Activated naive CD4-positive, alpha-beta T cell treated with anti-CD3 and anti-CD28 coated beads, Interleukin-2, amount 10 ng/mL, durations not matched to agents 7 days and 5 days (primary cell): ENCODE measurements at regions not wholly inside any gene's neighbourhood (a gene's known extent, or its start where the extent isn't known, plus 50 kb on each side); places are given as distances from the start of the nearest gene placed in this dataset.
"Not testable (repeated sequence)": the region's sequence is repeated elsewhere in the genome, so short reads cannot be mapped to it uniquely, and the experiment has no call there.

Source experiments
- CTCF ChIA-PET: fragments of 350-600 bp; sonication (Branson Sonifier 250); formaldehyde crosslinking; loops from one replicate; lab custom pipeline; 2021; ENCODE audit warnings: antibody characterized with exemption; lab: Charles Lee
- DNase-seq: peaks from one replicate; pipeline ENCODE4 v3.0.0-alpha.2; 2020
- H3K27ac Mint-ChIP-seq: one replicate; pipeline ENCODE4 v1.8.0; 2021; ENCODE audit warnings: mild to moderate bottlenecking, moderate library complexity, mixed read lengths
- H3K27me3 Mint-ChIP-seq: one replicate; pipeline ENCODE4 v1.8.0; 2021; ENCODE audit warnings: mild to moderate bottlenecking, mixed read lengths
- H3K36me3 Mint-ChIP-seq: one replicate; pipeline ENCODE4 v1.8.0; 2021; ENCODE audit warnings: mixed read lengths
- H3K4me1 Mint-ChIP-seq: one replicate; pipeline ENCODE4 v1.8.0; 2021; ENCODE audit warnings: mixed read lengths
- H3K4me3 Mint-ChIP-seq: one replicate; pipeline ENCODE4 v1.8.0; 2021; ENCODE audit warnings: mild to moderate bottlenecking, moderate library complexity, mixed read lengths
- H3K9me3 Mint-ChIP-seq: one replicate; pipeline ENCODE4 v1.8.0; 2021; ENCODE audit warnings: mixed read lengths

DNA sequence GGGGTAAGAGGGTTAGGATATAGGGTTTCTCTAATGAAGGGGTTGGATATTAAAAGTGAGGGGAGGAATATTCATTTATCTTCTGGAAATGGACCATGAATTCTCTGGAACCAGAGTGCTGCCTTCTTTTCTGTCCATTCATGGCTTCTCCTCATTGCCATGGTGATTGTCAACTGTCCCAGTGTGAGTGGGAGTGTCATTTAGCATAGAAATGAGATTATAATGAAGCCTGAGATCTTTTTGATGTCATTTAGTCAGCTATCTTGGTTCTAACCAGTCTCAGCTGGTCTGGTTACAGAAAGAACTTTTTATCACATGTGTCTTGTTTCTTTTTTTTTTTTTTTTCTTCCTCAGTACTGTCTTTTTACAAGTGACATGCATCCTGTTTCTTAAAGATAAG lies 497.3 kb upstream of the PITX2 start:
- CTCF ChIA-PET = no interaction called here
- peaks cover 5% of the 10 kb centered on the region for H3K9me3 Mint-ChIP-seq
- H3K36me3 Mint-ChIP-seq = no peaks in the 10 kb centered on the region
- DNase-seq = no peak
- H3K4me3 Mint-ChIP-seq = no peak overlapping the region
- H3K27me3 Mint-ChIP-seq = no peaks in the 10 kb centered on the region
- no peak overlapping the region for H3K27ac Mint-ChIP-seq
- H3K4me1 Mint-ChIP-seq = no peaks in the 10 kb centered on the region

DNA sequence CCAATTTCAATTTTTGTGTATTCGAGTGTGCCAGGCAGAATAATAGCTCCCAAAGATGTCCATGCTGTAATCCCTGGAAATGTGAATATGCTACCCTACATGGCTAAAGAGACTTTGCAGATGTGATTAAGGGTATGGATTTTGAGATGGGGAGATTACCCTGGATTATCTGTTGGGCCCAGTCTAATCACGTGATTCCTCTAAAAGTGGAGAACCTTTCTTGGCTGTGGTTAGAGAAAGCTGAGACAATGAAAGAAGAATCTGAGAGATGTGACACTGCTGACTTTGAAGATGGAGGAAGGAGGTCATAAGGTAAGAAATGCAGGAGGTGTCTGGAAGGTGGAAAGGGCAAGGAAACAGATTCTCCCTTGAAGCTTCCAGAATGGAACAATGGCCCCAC lies 503.5 kb upstream of the PITX2 start:
- no peak overlapping the region for H3K27ac Mint-ChIP-seq
- no peak overlapping the region for H3K4me3 Mint-ChIP-seq
- no peak for DNase-seq
- CTCF ChIA-PET = no interaction called here
- no peaks in the 10 kb centered on the region for H3K36me3 Mint-ChIP-seq
- no peaks in the 10 kb centered on the region for H3K27me3 Mint-ChIP-seq
- H3K9me3 Mint-ChIP-seq = no peaks in the 10 kb centered on the region
- H3K4me1 Mint-ChIP-seq = no peaks in the 10 kb centered on the region

GRCh38 chr4:111127841-111128240 lies 505.0 kb upstream of the PITX2 start:
- CTCF ChIA-PET = no interaction called here
- Mint-ChIP-seq H3K4me1 (no peaks in the 10 kb centered on the region), H3K36me3 (no peaks in the 10 kb centered on the region), H3K27me3 (no peaks in the 10 kb centered on the region), H3K4me3 (no peak overlapping the region), H3K27ac (no peak overlapping the region), H3K9me3 (no peaks in the 10 kb centered on the region)
- no peak for DNase-seq

DNA sequence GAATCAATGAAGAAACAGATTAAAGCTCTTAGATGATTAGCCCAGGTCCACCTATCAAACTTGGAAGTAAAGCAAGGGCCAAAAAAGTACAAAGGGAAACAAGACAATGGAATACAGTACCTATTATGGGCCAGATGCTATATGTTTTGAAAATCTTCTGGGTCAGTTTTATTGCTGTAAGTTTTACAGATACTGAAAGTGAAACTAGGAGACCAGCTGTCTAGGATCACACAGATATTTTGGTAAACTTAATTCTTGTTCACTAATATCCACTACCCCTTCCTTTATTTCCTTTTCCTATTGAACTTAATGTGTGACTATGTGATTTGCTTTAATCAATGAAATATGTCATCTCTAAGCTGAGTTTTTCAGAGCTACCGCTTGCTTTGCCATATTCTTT lies 505.4 kb upstream of the PITX2 start:
- no peak overlapping the region for H3K27ac Mint-ChIP-seq
- H3K27me3 Mint-ChIP-seq = no peaks in the 10 kb centered on the region
- CTCF ChIA-PET = interaction anchor here (1.2 kb wide), 1 partner anchor 14 kb away, joined by 3 read pairs; no protein-coding TSS in a partner anchor
- no peak overlapping the region for H3K4me3 Mint-ChIP-seq
- H3K36me3 Mint-ChIP-seq = no peaks in the 10 kb centered on the region
- no peaks in the 10 kb centered on the region for H3K9me3 Mint-ChIP-seq
- no peaks in the 10 kb centered on the region for H3K4me1 Mint-ChIP-seq
- DNase-seq = no peak

DNA sequence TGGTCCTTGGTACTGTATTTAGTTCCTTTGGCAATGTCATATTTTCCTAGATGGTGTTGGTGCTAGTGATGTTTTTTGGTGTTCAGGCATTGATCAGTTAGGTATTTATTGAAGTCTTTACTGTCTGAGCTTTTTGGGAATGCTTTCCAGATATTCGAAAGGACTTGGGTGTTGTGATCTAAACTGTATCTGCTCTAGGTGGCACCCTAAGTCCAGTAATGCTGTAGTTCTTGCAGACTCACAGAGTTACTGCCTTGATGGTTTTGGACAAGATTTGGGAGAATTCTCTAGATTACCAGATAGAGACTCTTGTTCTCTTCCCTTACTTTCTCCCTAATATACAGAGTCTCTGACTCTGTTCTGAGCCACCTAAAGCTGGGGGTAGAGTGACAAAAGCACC lies 513.6 kb upstream of the PITX2 start:
- Mint-ChIP-seq H3K4me3 (no peak overlapping the region), H3K27me3 (no peaks in the 10 kb centered on the region), H3K9me3 (peaks cover 6% of the 10 kb centered on the region), H3K36me3 (no peaks in the 10 kb centered on the region), H3K4me1 (no peaks in the 10 kb centered on the region), H3K27ac (no peak overlapping the region)
- CTCF ChIA-PET = no interaction called here
- no peak for DNase-seq

DNA sequence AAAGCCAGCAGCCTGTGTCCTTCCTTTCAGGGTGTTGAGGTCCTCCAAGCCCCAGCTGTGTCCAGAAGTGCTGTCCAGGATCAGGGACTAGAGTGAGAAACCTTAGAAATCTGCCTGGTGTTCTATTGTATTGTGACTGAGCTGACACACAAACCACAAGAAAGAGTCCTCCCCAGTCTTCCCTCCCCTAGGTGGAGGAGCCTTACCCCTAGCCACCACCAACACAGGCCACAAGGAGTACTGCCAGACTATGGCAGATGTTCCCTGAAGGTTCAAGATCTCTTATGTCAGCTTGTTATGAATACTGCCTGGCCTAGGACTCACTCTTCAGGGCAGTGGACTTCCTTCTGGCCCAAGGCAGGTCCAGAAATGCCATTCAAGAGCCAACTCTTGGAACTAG lies 514.1 kb upstream of the PITX2 start:
- H3K4me1 Mint-ChIP-seq = no peaks in the 10 kb centered on the region
- no peak overlapping the region for H3K27ac Mint-ChIP-seq

GRCh38 chr4:111143510-111143909 lies 520.6 kb upstream of the PITX2 start:
- H3K27me3 Mint-ChIP-seq = no peaks in the 10 kb centered on the region
- H3K36me3 Mint-ChIP-seq = no peaks in the 10 kb centered on the region
- H3K4me3 Mint-ChIP-seq = no peak overlapping the region
- no peaks in the 10 kb centered on the region for H3K4me1 Mint-ChIP-seq
- no peak overlapping the region for H3K27ac Mint-ChIP-seq
- no peak for DNase-seq
- CTCF ChIA-PET = no interaction called here
- H3K9me3 Mint-ChIP-seq = peaks cover 2% of the 10 kb centered on the region

More for the DNA sequence above, 514.1 kb upstream of the PITX2 start:
- Mint-ChIP-seq H3K36me3 (no peaks in the 10 kb centered on the region), H3K4me3 (no peak overlapping the region), H3K9me3 (peaks cover 6% of the 10 kb centered on the region), H3K27me3 (no peaks in the 10 kb centered on the region)
- DNase-seq = no peak
- CTCF ChIA-PET = no interaction called here

DNA sequence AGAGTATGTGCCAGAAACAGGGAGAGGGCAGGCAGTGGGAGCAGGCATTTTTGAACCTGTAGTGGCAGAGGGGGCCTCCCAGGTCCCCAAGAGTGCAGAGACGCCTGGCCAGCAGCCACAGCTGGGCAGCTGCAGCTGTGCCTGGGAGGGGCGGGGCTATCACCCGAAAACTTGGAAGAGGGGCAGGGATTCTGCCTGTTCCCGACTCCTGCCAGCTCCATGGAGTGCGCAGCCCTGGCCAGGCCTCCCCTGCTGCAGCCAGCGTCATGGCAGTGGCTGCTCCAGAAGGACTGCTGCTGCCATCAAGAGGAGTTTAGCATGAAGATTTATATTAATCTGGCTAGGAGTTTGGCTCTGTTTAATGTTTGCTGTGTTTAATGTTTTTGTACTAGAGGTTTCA lies 532.1 kb upstream of the PITX2 start:
- no peaks in the 10 kb centered on the region for H3K36me3 Mint-ChIP-seq
- no peaks in the 10 kb centered on the region for H3K4me1 Mint-ChIP-seq
- DNase-seq = no peak
- no peak overlapping the region for H3K4me3 Mint-ChIP-seq
- H3K9me3 Mint-ChIP-seq = peaks cover 9% of the 10 kb centered on the region
- CTCF ChIA-PET = no interaction called here
- no peak overlapping the region for H3K27ac Mint-ChIP-seq
- H3K27me3 Mint-ChIP-seq = no peaks in the 10 kb centered on the region

GRCh38 chr4:111164556-111164955 lies 541.7 kb upstream of the PITX2 start:
- DNase-seq, H3K4me1 Mint-ChIP-seq, CTCF ChIA-PET, H3K27ac Mint-ChIP-seq, H3K4me3 Mint-ChIP-seq, H3K27me3 Mint-ChIP-seq, H3K36me3 Mint-ChIP-seq: not testable (repeated sequence)
- peaks cover 12% of the 10 kb centered on the region for H3K9me3 Mint-ChIP-seq

DNA sequence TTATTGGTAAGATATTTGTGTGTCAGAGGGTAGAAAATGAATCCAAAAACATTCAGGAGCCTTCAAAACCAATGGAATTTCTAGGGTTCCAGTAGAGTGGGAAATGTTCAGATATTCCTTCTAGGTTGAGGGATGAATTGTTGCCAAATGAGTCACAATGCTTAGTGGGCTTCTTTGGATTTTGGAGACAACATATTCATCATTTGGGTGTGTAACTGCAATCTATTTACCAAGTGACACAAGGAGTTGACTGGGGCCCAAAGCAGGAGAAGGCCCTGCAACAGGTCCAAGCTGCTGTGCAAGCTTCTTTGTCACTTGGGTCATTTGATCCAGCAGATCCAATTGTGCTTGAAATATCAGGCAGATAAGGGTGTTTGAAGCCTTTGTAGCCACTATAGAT lies 551.5 kb upstream of the PITX2 start:
- H3K4me1 Mint-ChIP-seq = no peaks in the 10 kb centered on the region
- no peak overlapping the region for H3K27ac Mint-ChIP-seq
- H3K4me3 Mint-ChIP-seq = no peak overlapping the region
- DNase-seq = no peak
- H3K9me3 Mint-ChIP-seq = no peaks in the 10 kb centered on the region
- H3K27me3 Mint-ChIP-seq = no peaks in the 10 kb centered on the region
- no peaks in the 10 kb centered on the region for H3K36me3 Mint-ChIP-seq
- CTCF ChIA-PET = no interaction called here

GRCh38 chr4:111178231-111178630 lies 555.4 kb upstream of the PITX2 start:
- Mint-ChIP-seq H3K36me3 (no peaks in the 10 kb centered on the region), H3K4me3 (no peak overlapping the region), H3K27me3 (no peaks in the 10 kb centered on the region), H3K9me3 (peaks cover 2% of the 10 kb centered on the region), H3K4me1 (no peaks in the 10 kb centered on the region), H3K27ac (no peak overlapping the region)
- CTCF ChIA-PET = no interaction called here
- DNase-seq = no peak

GRCh38 chr4:111187108-111187507 lies 564.2 kb upstream of the PITX2 start:
- H3K4me3 Mint-ChIP-seq = no peak overlapping the region
- no peaks in the 10 kb centered on the region for H3K36me3 Mint-ChIP-seq
- no peaks in the 10 kb centered on the region for H3K27me3 Mint-ChIP-seq
- CTCF ChIA-PET = no interaction called here
- DNase-seq = no peak
- no peaks in the 10 kb centered on the region for H3K4me1 Mint-ChIP-seq
- H3K9me3 Mint-ChIP-seq = peaks cover under 1% of the 10 kb centered on the region
- no peak overlapping the region for H3K27ac Mint-ChIP-seq

GRCh38 chr4:111198446-111198845 lies 575.6 kb upstream of the PITX2 start:
- Mint-ChIP-seq H3K4me3 (no peak overlapping the region), H3K4me1 (no peaks in the 10 kb centered on the region), H3K9me3 (peaks cover 6% of the 10 kb centered on the region), H3K27ac (no peak overlapping the region), H3K27me3 (no peaks in the 10 kb centered on the region), H3K36me3 (no peaks in the 10 kb centered on the region)
- DNase-seq = no peak
- CTCF ChIA-PET = no interaction called here

- no peaks in the 10 kb centered on the region for H3K4me1 Mint-ChIP-seq
- H3K36me3 Mint-ChIP-seq = no peaks in the 10 kb centered on the region
- no peak overlapping the region for H3K4me3 Mint-ChIP-seq
- no peaks in the 10 kb centered on the region for H3K27me3 Mint-ChIP-seq
- H3K9me3 Mint-ChIP-seq = no peaks in the 10 kb centered on the region
- no peak for DNase-seq
- H3K27ac Mint-ChIP-seq = no peak overlapping the region
- CTCF ChIA-PET = no interaction called here
Observed at GRCh38 chr4:111204797-111205196, 581.9 kb upstream of the PITX2 start.

- DNase-seq = no peak
- Mint-ChIP-seq H3K4me3 (no peak overlapping the region), H3K9me3 (no peaks in the 10 kb centered on the region), H3K27ac (no peak overlapping the region), H3K4me1 (no peaks in the 10 kb centered on the region), H3K36me3 (no peaks in the 10 kb centered on the region), H3K27me3 (no peaks in the 10 kb centered on the region)
- CTCF ChIA-PET = no interaction called here
Observed at GRCh38 chr4:111208970-111209369, 586.1 kb upstream of the PITX2 start.

DNA sequence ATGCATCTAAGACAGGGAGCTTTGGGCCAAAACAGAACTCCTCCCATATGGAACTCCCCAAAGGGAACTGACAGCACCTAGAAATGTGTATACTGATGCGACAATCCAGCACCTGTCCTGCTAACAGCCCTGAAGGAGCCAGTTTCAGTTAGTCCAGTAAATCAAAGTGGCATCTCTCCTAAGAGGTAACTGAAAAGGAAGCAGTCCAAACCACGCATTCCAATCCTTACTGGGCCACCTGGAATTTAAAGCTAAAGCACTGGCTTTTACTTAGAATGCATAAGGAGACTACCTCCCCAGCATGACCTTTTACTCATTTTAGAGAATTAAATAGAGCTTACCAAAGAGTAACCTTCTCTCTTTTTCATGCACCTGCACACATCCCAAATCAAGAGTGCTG lies 586.8 kb upstream of the PITX2 start:
- CTCF ChIA-PET = no interaction called here
- H3K27me3 Mint-ChIP-seq = no peaks in the 10 kb centered on the region
- H3K9me3 Mint-ChIP-seq = no peaks in the 10 kb centered on the region
- DNase-seq = no peak
- no peak overlapping the region for H3K4me3 Mint-ChIP-seq
- no peak overlapping the region for H3K27ac Mint-ChIP-seq
- H3K4me1 Mint-ChIP-seq = no peaks in the 10 kb centered on the region
- H3K36me3 Mint-ChIP-seq = no peaks in the 10 kb centered on the region
